Lung (tissue), 11 donors: ENCODE measurements at regions not wholly inside any gene's neighbourhood (a gene's known extent, or its start where the extent isn't known, plus 50 kb on each side); places are given as distances from the start of the nearest gene placed in this dataset.
"Not testable (repeated sequence)": the region's sequence is repeated elsewhere in the genome, so short reads cannot be mapped to it uniquely, and the experiment has no call there.

Experiments used
- ATAC-seq: fragments of 200-7000 bp; cut with Tn5 transposase; one replicate; pipeline ENCODE4 v1.9.1; 2020; ENCODE audit warnings: moderate number of reproducible peaks; ENCODE audit not compliant: insufficient read depth, low FRiP score
- DNase-seq, 3 donors: peaks; one replicate each; pipeline ENCODE4 v3.0.0-alpha.2; 2013 to 2017
- H3K27ac ChIP-seq, 2 donors: one replicate each; pipeline ENCODE4 v1.5.1; 2013; ENCODE audit warnings: mild to moderate bottlenecking in 2 of 2, moderate library complexity in 2 of 2, control low read depth in 1 of 2, inconsistent platforms in 1 of 2, low read depth in 1 of 2, low read length in 1 of 2
- H3K27me3 ChIP-seq, 3 donors: one replicate each; pipeline ENCODE4 v1.5.1; 2013; ENCODE audit warnings: low read length in 2 of 3; ENCODE audit not compliant: control insufficient read depth in 3 of 3, insufficient read depth in 3 of 3
- H3K36me3 ChIP-seq, 4 donors: one replicate each; pipeline ENCODE4 v1.5.1; 2013; ENCODE audit warnings: low read length in 4 of 4, mild to moderate bottlenecking in 1 of 4, moderate library complexity in 1 of 4; ENCODE audit not compliant: control insufficient read depth in 4 of 4, insufficient read depth in 4 of 4
- H3K4me1 ChIP-seq, 5 donors: one replicate each; pipeline ENCODE4 v1.5.1; 2013; ENCODE audit warnings: low read length in 5 of 5, mild to moderate bottlenecking in 2 of 5, moderate library complexity in 1 of 5; ENCODE audit not compliant: control insufficient read depth in 5 of 5, insufficient read depth in 5 of 5
- H3K4me3 ChIP-seq: one replicate; pipeline ENCODE4 v1.5.1; 2013; ENCODE audit warnings: mild to moderate bottlenecking, control low read depth, moderate library complexity
- H3K9ac ChIP-seq, 2 donors: one replicate each; pipeline ENCODE4 v1.5.1; 2013; ENCODE audit warnings: low read length in 2 of 2, control low read depth in 1 of 2; ENCODE audit not compliant: insufficient read depth in 1 of 2
- H3K9me3 ChIP-seq, 4 donors: one replicate each; pipeline ENCODE4 v1.5.1; 2013; ENCODE audit warnings: low read length in 3 of 4, mild to moderate bottlenecking in 1 of 4, moderate library complexity in 1 of 4; ENCODE audit not compliant: control insufficient read depth in 4 of 4, insufficient read depth in 3 of 4
- WGBS, 2 donors: extraction: QIAGEN DNeasy Blood & Tissue Kit; methylation state at CpG; one replicate each; pipeline ENCODE4 v1.1.7; 2013; 5-methylcytosine and 5-hydroxymethylcytosine counted together
- TF ChIP-seq, protein P1 (sequence below): IDR thresholded peaks from 2 replicates; pipeline ENCODE4 v1.5.1; 2012; ENCODE audit warnings: mild to moderate bottlenecking; ENCODE audit errors: control extremely low read depth, extremely low read depth
- donor health status: control.
- donor health status: control.
- donor health status: Bipolar disorder and iron deficiency.
- donor health status: healthy.
- donor health status: DM: yes; HTN: yes; CAD: no.

DNA sequence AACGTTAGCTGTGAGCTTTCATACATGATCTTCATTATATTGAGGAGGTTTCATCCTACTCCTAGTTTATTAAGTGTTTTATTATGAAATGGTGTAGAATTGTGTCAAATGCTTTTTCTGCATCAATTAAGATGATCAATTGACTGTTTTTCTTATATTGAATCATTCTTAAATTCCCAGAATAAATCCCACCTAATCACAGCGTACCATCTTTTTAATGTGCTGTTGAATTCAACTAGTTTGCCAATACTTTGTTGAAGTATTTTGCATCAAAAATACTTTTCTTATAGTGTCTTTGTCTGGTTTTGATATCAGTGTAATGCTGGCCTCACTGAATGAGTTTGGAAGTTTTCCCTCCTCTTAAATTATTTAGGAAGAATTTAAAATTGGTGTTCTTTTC, 138.6 kb upstream of the SGCG start:
- 71 to 85% methylated on average over 2 of the region's 2 CpGs for WGBS, 2 donors
- no peak for ATAC-seq

DNA sequence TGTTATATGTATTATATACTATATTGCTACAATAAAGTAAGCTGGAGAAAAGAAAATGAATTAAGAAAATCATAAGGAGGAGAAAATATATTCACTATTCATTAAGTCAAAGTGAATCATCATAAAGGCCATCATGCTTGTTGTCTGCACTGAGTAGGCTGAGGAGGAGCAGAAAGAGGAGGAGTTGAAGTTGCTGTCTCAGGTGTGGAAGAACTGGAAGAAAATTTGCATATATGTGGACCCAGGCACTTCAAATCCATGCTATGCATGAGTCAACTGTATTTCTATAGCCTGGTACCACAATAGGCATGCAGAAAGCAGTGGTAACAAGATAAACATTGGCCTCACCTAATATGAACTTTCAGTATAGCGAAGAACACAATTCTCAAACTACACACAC, 135.9 kb upstream of the SGCG start:
- H3K9ac ChIP-seq: no peak overlapping the region
- H3K4me3 ChIP-seq: no peak overlapping the region
- H3K36me3 ChIP-seq: no peaks in the 10 kb centered on the region
- peaks cover 0 to 10% (median 0%) of the 10 kb centered on the region in 5 donors for H3K4me1 ChIP-seq
- ATAC-seq: no peak
- 88 to 89% methylated on average over 1 of the region's 1 CpG for WGBS, 2 donors
- no peaks in the 10 kb centered on the region for H3K9me3 ChIP-seq
- no peak for DNase-seq
- H3K27me3 ChIP-seq: no peaks in the 10 kb centered on the region
- TF ChIP-seq, protein P1, sequence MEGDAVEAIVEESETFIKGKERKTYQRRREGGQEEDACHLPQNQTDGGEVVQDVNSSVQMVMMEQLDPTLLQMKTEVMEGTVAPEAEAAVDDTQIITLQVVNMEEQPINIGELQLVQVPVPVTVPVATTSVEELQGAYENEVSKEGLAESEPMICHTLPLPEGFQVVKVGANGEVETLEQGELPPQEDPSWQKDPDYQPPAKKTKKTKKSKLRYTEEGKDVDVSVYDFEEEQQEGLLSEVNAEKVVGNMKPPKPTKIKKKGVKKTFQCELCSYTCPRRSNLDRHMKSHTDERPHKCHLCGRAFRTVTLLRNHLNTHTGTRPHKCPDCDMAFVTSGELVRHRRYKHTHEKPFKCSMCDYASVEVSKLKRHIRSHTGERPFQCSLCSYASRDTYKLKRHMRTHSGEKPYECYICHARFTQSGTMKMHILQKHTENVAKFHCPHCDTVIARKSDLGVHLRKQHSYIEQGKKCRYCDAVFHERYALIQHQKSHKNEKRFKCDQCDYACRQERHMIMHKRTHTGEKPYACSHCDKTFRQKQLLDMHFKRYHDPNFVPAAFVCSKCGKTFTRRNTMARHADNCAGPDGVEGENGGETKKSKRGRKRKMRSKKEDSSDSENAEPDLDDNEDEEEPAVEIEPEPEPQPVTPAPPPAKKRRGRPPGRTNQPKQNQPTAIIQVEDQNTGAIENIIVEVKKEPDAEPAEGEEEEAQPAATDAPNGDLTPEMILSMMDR: no peak
- H3K27ac ChIP-seq: no peak overlapping the region

More for the DNA sequence above, 138.6 kb upstream of the SGCG start:
- Histone ChIP-seq H3K9ac (no peak overlapping the region), H3K4me3 (no peak overlapping the region), H3K27ac (no peak overlapping the region), H3K9me3 (no peaks in the 10 kb centered on the region), H3K4me1 (peaks cover 0 to 16% (median 3%) of the 10 kb centered on the region in 5 donors), H3K36me3 (no peaks in the 10 kb centered on the region), H3K27me3 (no peaks in the 10 kb centered on the region)
- DNase-seq: peak in 2 of 3 donors; percentile 84
- TF ChIP-seq, protein P1: no peak

DNA sequence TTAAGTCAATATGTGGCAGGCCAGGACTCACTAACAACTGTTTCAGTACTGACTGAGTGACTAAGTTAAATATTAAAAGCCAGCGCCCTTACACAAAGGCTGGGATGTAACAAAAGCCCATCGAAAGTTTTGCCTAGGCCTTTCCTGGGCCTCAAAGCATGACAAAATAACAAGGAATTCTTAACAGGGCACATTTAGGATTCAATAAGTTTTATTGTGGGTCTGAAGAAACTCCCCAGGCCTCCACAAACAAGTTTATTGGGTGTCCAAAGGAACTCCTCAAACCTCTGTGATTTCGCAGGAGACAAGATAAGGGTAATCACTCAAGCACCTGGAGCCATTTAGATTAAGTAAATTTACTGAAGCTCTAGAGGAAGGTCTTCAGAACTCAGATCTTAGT, 130.7 kb upstream of the SGCG start:
- Histone ChIP-seq H3K9ac (no peak overlapping the region), H3K4me3 (no peak overlapping the region), H3K9me3 (no peaks in the 10 kb centered on the region), H3K36me3 (no peaks in the 10 kb centered on the region), H3K27me3 (no peaks in the 10 kb centered on the region), H3K27ac (no peak overlapping the region), H3K4me1 (no peaks in the 10 kb centered on the region)
- TF ChIP-seq, protein P1: no peak
- DNase-seq (no peak), ATAC-seq (no peak)
- WGBS, 2 donors: 81 to 88% methylated on average over 3 of the region's 3 CpGs

DNA sequence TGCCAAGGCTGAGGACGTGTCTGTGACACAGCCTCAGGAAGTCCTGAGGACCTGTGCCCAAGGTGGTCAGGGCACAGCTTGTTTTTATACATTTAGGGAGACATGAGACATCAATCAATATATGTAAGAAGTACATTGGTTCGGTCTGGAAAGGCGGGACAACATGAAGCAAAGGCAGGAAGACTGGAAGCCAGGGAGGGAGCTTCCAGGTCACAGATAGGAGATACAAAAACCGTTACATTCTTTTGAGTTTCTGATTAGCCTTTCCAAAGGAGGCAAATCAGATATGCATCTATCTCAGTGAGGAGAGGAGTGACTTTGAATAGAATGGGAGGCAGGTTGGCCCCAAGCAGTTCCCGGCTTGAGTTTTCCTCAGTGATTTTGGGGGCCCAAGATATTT, 127.1 kb upstream of the SGCG start:
- DNase-seq, H3K27ac ChIP-seq, H3K4me3 ChIP-seq, ATAC-seq, H3K9me3 ChIP-seq, H3K4me1 ChIP-seq, H3K36me3 ChIP-seq, H3K27me3 ChIP-seq, H3K9ac ChIP-seq: not testable (repeated sequence)
- WGBS, 2 donors: 76 to 80% methylated on average over 5 of the region's 5 CpGs
